Ectodermal cell (in vitro differentiated cells): ENCODE measurements at regions not wholly inside any gene's neighbourhood (a gene's known extent, or its start where the extent isn't known, plus 50 kb on each side); places are given as distances from the start of the nearest gene placed in this dataset.

ENCODE experiments used
- H3K27ac ChIP-seq: 2 replicates; pipeline ENCODE4 v1.7.0; 2013; ENCODE audit warnings: mild to moderate bottlenecking, low read depth, low read length; ENCODE audit not compliant: insufficient read depth, poor library complexity, severe bottlenecking
- H3K27me3 ChIP-seq: 2 replicates; pipeline ENCODE4 v1.7.0; 2013; ENCODE audit warnings: mild to moderate bottlenecking, low read length; ENCODE audit not compliant: insufficient read depth, control insufficient read depth, poor library complexity, severe bottlenecking
- H3K36me3 ChIP-seq: one replicate; pipeline ENCODE4 v1.7.0; 2013; ENCODE audit warnings: low read length; ENCODE audit not compliant: control insufficient read depth, insufficient read depth
- H3K4me1 ChIP-seq: one replicate; pipeline ENCODE4 v1.7.0; 2013; ENCODE audit warnings: low read length; ENCODE audit not compliant: control insufficient read depth, insufficient read depth
- H3K4me3 ChIP-seq: 2 replicates; pipeline ENCODE4 v1.7.0; 2013; ENCODE audit warnings: low read depth, low read length, control low read depth; ENCODE audit not compliant: insufficient read depth
- H3K9me3 ChIP-seq: 2 replicates; pipeline ENCODE4 v1.7.0; 2013; ENCODE audit warnings: mild to moderate bottlenecking, low read length, moderate library complexity; ENCODE audit not compliant: control insufficient read depth
- WGBS, 2 experiments: methylation state at CpG; one replicate each; pipeline ENCODE4 v1.1.7; 2013; ENCODE audit warnings: missing lambda C conversion rate in 2 of 2; 5-methylcytosine and 5-hydroxymethylcytosine counted together

- no peaks in the 10 kb centered on the region for H3K9me3 ChIP-seq
- no peak overlapping the region for H3K27ac ChIP-seq
- no peak overlapping the region for H3K4me3 ChIP-seq
- 86 to 92% methylated on average over 3 to 5 of the region's 5 CpGs for WGBS, 2 experiments
- H3K27me3 ChIP-seq, result no peaks in the 10 kb centered on the region
- no peaks in the 10 kb centered on the region for H3K4me1 ChIP-seq
- H3K36me3 ChIP-seq, result no peaks in the 10 kb centered on the region
These were observed 600.5 kb upstream of the MGMT start for GRCh38 chr10:128866551-128866950.

- WGBS, 2 experiments, result 77 to 90% methylated on average over 8 of the region's 8 CpGs
- Histone ChIP-seq H3K27ac (no peak overlapping the region), H3K4me1 (no peaks in the 10 kb centered on the region), H3K36me3 (no peaks in the 10 kb centered on the region), H3K9me3 (no peaks in the 10 kb centered on the region), H3K27me3 (no peaks in the 10 kb centered on the region), H3K4me3 (no peak overlapping the region)
These were observed 599.8 kb upstream of the MGMT start for GRCh38 chr10:128867210-128867609.

- Histone ChIP-seq H3K27ac (no peak overlapping the region), H3K27me3 (no peaks in the 10 kb centered on the region), H3K4me1 (no peaks in the 10 kb centered on the region), H3K36me3 (no peaks in the 10 kb centered on the region), H3K4me3 (no peak overlapping the region), H3K9me3 (no peaks in the 10 kb centered on the region)
- WGBS, 2 experiments, result 96% methylated on average over 8 of the region's 8 CpGs
These were observed 599.2 kb upstream of the MGMT start for GRCh38 chr10:128867819-128868218.

GRCh38 chr10:128868481-128868880 is 598.6 kb upstream of the MGMT start:
- Histone ChIP-seq H3K9me3 (no peaks in the 10 kb centered on the region), H3K27me3 (no peaks in the 10 kb centered on the region), H3K4me3 (no peak overlapping the region), H3K36me3 (no peaks in the 10 kb centered on the region), H3K27ac (no peak overlapping the region), H3K4me1 (no peaks in the 10 kb centered on the region)
- whole genome bisulfite sequencing, 2 experiments, result 96 to 98% methylated on average over 3 of the region's 3 CpGs

- no peaks in the 10 kb centered on the region for H3K9me3 ChIP-seq
- H3K27ac ChIP-seq, result no peak overlapping the region
- no peaks in the 10 kb centered on the region for H3K4me1 ChIP-seq
- no peak overlapping the region for H3K4me3 ChIP-seq
- H3K36me3 ChIP-seq, result no peaks in the 10 kb centered on the region
- H3K27me3 ChIP-seq, result no peaks in the 10 kb centered on the region
- 95% methylated on average over 15 of the region's 15 CpGs for WGBS, 2 experiments
These were observed 597.8 kb upstream of the MGMT start for GRCh38 chr10:128869101-128869749.

GRCh38 chr10:128870830-128871597 is 596.0 kb upstream of the MGMT start:
- no peak overlapping the region for H3K4me3 ChIP-seq
- H3K36me3 ChIP-seq, result no peaks in the 10 kb centered on the region
- H3K27ac ChIP-seq, result no peak overlapping the region
- WGBS, 2 experiments, result 93 to 94% methylated on average over 11 of the region's 11 CpGs
- H3K9me3 ChIP-seq, result no peaks in the 10 kb centered on the region
- H3K4me1 ChIP-seq, result no peaks in the 10 kb centered on the region
- no peaks in the 10 kb centered on the region for H3K27me3 ChIP-seq

GRCh38 chr10:128871671-128872231 is 595.3 kb upstream of the MGMT start:
- no peak overlapping the region for H3K27ac ChIP-seq
- no peaks in the 10 kb centered on the region for H3K4me1 ChIP-seq
- H3K9me3 ChIP-seq, result no peaks in the 10 kb centered on the region
- 94% methylated on average over 14 of the region's 14 CpGs for WGBS, 2 experiments
- H3K4me3 ChIP-seq, result no peak overlapping the region
- H3K36me3 ChIP-seq, result no peaks in the 10 kb centered on the region
- no peaks in the 10 kb centered on the region for H3K27me3 ChIP-seq

- Histone ChIP-seq H3K36me3 (no peaks in the 10 kb centered on the region), H3K27me3 (no peaks in the 10 kb centered on the region), H3K4me3 (no peak overlapping the region), H3K4me1 (no peaks in the 10 kb centered on the region), H3K9me3 (no peaks in the 10 kb centered on the region), H3K27ac (no peak overlapping the region)
- WGBS, 2 experiments, result 90 to 95% methylated on average over 4 to 6 of the region's 6 CpGs
These were observed 593.5 kb upstream of the MGMT start for GRCh38 chr10:128873411-128874054.

GRCh38 chr10:128874331-128874730 is 592.7 kb upstream of the MGMT start:
- no peaks in the 10 kb centered on the region for H3K4me1 ChIP-seq
- H3K36me3 ChIP-seq, result no peaks in the 10 kb centered on the region
- no peak overlapping the region for H3K4me3 ChIP-seq
- no peaks in the 10 kb centered on the region for H3K9me3 ChIP-seq
- H3K27me3 ChIP-seq, result no peaks in the 10 kb centered on the region
- 98 to 100% methylated on average over 2 to 3 of the region's 3 CpGs for WGBS, 2 experiments
- H3K27ac ChIP-seq, result no peak overlapping the region
